ENCODE measurements at regions not wholly inside any gene's neighbourhood (a gene's known extent, or its start where the extent isn't known, plus 50 kb on each side); places are given as distances from the start of the nearest gene placed in this dataset.

GRCh38 chr11:133787379-133788141 lies 57.8 kb downstream of the SPATA19 start:
- H3K9ac ChIP-seq (ENCODE audit: low read length): no peak overlapping the region
- DNase-seq: no peak
- no peaks in the 10 kb centered on the region for H3K36me3 ChIP-seq (ENCODE audit: insufficient read depth, low read length)
- H3K27ac ChIP-seq (ENCODE audit: low read length): no peak overlapping the region
- no peak overlapping the region for H3K4me3 ChIP-seq (ENCODE audit: low read length)
- no peak overlapping the region for H2AFZ ChIP-seq (ENCODE audit: low read length)
- H3K9me2 ChIP-seq (replicated peaks; ENCODE audit: insufficient read depth, low read length): no peaks in the 10 kb centered on the region
- H3K4me1 ChIP-seq (ENCODE audit: low read length): no peaks in the 10 kb centered on the region
- H3K9me3 ChIP-seq (ENCODE audit: low read length): no peaks in the 10 kb centered on the region
- no peaks in the 10 kb centered on the region for H4K20me1 ChIP-seq (ENCODE audit: insufficient read depth, low read depth, low read length)
- no peak overlapping the region for H3K4me2 ChIP-seq (ENCODE audit: low read depth, low read length, poor library complexity, severe bottlenecking)
- H3K79me2 ChIP-seq (ENCODE audit: low read length): no peaks in the 10 kb centered on the region
- no peaks in the 10 kb centered on the region for H3K27me3 ChIP-seq (ENCODE audit: low read length)

- Histone ChIP-seq H3K79me2 (ENCODE audit: low read length) (no peaks in the 10 kb centered on the region), H3K9me3 (ENCODE audit: low read length) (no peaks in the 10 kb centered on the region), H4K20me1 (ENCODE audit: insufficient read depth, low read depth, low read length) (no peaks in the 10 kb centered on the region), H3K4me2 (ENCODE audit: low read depth, low read length, poor library complexity, severe bottlenecking) (no peak overlapping the region), H3K36me3 (ENCODE audit: insufficient read depth, low read length) (no peaks in the 10 kb centered on the region), H3K4me1 (ENCODE audit: low read length) (no peaks in the 10 kb centered on the region), H3K4me3 (ENCODE audit: low read length) (no peak overlapping the region), H2AFZ (ENCODE audit: low read length) (no peak overlapping the region), H3K9ac (ENCODE audit: low read length) (no peak overlapping the region), H3K27me3 (ENCODE audit: low read length) (no peaks in the 10 kb centered on the region), H3K9me2 (replicated peaks; ENCODE audit: insufficient read depth, low read length) (no peaks in the 10 kb centered on the region), H3K27ac (ENCODE audit: low read length) (no peak overlapping the region)
- DNase-seq: no peak
Measured at GRCh38 chr11:133785795-133786340, 59.4 kb downstream of the SPATA19 start.

DNA sequence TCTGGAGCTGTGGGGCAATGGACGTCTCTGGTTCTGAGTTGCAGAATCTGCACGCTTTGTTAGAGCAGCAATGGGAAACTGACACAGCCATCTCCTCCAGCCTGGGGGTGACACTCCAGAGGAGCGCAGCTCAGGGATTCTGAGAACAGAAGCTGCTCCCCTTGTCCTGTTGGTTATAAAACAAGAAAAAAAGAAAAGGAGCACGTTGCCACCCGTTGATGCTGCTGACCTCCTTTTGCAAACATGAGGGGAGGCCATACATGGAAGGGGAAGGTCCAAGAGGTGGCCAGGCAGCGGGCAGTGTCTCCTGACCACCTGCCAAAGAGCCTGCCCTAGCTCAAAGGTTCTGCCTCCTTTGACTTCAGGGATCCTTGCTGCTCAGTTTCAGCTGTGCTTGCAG lies 61.0 kb downstream of the SPATA19 start:
- H3K4me2 ChIP-seq (ENCODE audit: low read depth, low read length, poor library complexity, severe bottlenecking): no peak overlapping the region
- no peak for DNase-seq

GRCh38 chr11:133782116-133782725 lies 63.1 kb downstream of the SPATA19 start:
- H3K4me1 ChIP-seq (ENCODE audit: low read length): no peaks in the 10 kb centered on the region
- H3K27ac ChIP-seq (ENCODE audit: low read length): no peak overlapping the region
- no peaks in the 10 kb centered on the region for H3K9me3 ChIP-seq (ENCODE audit: low read length)
- H3K4me3 ChIP-seq (ENCODE audit: low read length): no peak overlapping the region
- H3K9ac ChIP-seq (ENCODE audit: low read length): no peak overlapping the region
- H3K79me2 ChIP-seq (ENCODE audit: low read length): no peaks in the 10 kb centered on the region
- H3K9me2 ChIP-seq (replicated peaks; ENCODE audit: insufficient read depth, low read length): no peaks in the 10 kb centered on the region
- DNase-seq: no peak
- no peaks in the 10 kb centered on the region for H3K27me3 ChIP-seq (ENCODE audit: low read length)
- no peaks in the 10 kb centered on the region for H4K20me1 ChIP-seq (ENCODE audit: insufficient read depth, low read depth, low read length)
- H3K4me2 ChIP-seq (ENCODE audit: low read depth, low read length, poor library complexity, severe bottlenecking): no peak overlapping the region
- no peaks in the 10 kb centered on the region for H3K36me3 ChIP-seq (ENCODE audit: insufficient read depth, low read length)
- H2AFZ ChIP-seq (ENCODE audit: low read length): no peak overlapping the region

More for the DNA sequence above, 61.0 kb downstream of the SPATA19 start:
- Histone ChIP-seq H3K9me3 (ENCODE audit: low read length) (no peaks in the 10 kb centered on the region), H3K9ac (ENCODE audit: low read length) (no peak overlapping the region), H3K79me2 (ENCODE audit: low read length) (no peaks in the 10 kb centered on the region), H3K36me3 (ENCODE audit: insufficient read depth, low read length) (no peaks in the 10 kb centered on the region), H3K9me2 (replicated peaks; ENCODE audit: insufficient read depth, low read length) (no peaks in the 10 kb centered on the region), H4K20me1 (ENCODE audit: insufficient read depth, low read depth, low read length) (no peaks in the 10 kb centered on the region), H3K4me3 (ENCODE audit: low read length) (no peak overlapping the region), H3K4me1 (ENCODE audit: low read length) (no peaks in the 10 kb centered on the region), H2AFZ (ENCODE audit: low read length) (no peak overlapping the region), H3K27me3 (ENCODE audit: low read length) (no peaks in the 10 kb centered on the region), H3K27ac (ENCODE audit: low read length) (no peak overlapping the region)

GRCh38 chr11:133778161-133778560 lies 67.2 kb downstream of the SPATA19 start:
- Histone ChIP-seq H3K9ac (ENCODE audit: low read length) (no peak overlapping the region), H3K9me3 (ENCODE audit: low read length) (no peaks in the 10 kb centered on the region), H3K27me3 (ENCODE audit: low read length) (no peaks in the 10 kb centered on the region), H3K27ac (ENCODE audit: low read length) (no peak overlapping the region), H3K4me2 (ENCODE audit: low read depth, low read length, poor library complexity, severe bottlenecking) (no peak overlapping the region), H4K20me1 (ENCODE audit: insufficient read depth, low read depth, low read length) (no peaks in the 10 kb centered on the region), H3K36me3 (ENCODE audit: insufficient read depth, low read length) (no peaks in the 10 kb centered on the region), H3K4me1 (ENCODE audit: low read length) (no peaks in the 10 kb centered on the region), H3K9me2 (replicated peaks; ENCODE audit: insufficient read depth, low read length) (no peaks in the 10 kb centered on the region), H3K4me3 (ENCODE audit: low read length) (no peak overlapping the region), H3K79me2 (ENCODE audit: low read length) (no peaks in the 10 kb centered on the region), H2AFZ (ENCODE audit: low read length) (no peak overlapping the region)
- no peak for DNase-seq

DNA sequence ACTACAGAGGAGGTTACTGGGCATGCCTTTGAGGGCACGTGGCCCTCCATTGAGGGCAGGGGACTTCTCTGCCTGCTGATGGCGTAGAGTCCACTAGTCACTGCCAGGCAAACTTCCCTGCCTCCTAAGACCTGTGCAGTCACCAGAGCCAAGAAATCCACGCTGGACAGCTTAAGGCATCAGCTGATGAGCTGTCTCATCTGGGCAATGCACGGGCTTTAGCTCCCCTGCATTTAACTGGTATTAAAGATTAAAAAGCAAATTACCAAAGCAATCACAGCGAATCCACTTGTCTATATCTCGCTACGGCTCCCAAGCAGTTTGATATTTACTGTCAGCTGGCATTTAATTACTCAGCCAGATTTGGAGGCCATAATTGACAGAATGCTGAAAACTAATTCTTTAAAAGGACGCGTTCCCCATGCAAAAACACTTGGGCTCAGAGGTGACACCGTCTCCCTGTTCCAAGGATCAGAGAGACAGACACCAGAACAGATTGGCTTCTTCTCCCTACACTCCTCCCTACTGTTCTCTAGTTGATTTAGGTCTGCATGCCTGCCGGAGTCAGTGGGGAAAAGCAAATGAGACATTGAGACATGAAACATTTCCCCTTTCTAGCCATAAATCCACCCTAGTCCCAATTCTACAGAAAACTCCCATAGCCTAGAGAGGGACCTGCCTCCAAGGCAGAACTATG lies 68.5 kb downstream of the SPATA19 start:
- Histone ChIP-seq H3K9ac (ENCODE audit: low read length) (no peak overlapping the region), H3K27ac (ENCODE audit: low read length) (no peak overlapping the region), H2AFZ (ENCODE audit: low read length) (no peak overlapping the region), H3K4me3 (ENCODE audit: low read length) (no peak overlapping the region), H3K79me2 (ENCODE audit: low read length) (no peaks in the 10 kb centered on the region), H3K4me2 (ENCODE audit: low read depth, low read length, poor library complexity, severe bottlenecking) (no peak overlapping the region), H3K9me3 (ENCODE audit: low read length) (no peaks in the 10 kb centered on the region), H4K20me1 (ENCODE audit: insufficient read depth, low read depth, low read length) (no peaks in the 10 kb centered on the region), H3K9me2 (replicated peaks; ENCODE audit: insufficient read depth, low read length) (no peaks in the 10 kb centered on the region), H3K36me3 (ENCODE audit: insufficient read depth, low read length) (no peaks in the 10 kb centered on the region), H3K27me3 (ENCODE audit: low read length) (no peaks in the 10 kb centered on the region), H3K4me1 (ENCODE audit: low read length) (no peaks in the 10 kb centered on the region)
- no peak for DNase-seq

DNA sequence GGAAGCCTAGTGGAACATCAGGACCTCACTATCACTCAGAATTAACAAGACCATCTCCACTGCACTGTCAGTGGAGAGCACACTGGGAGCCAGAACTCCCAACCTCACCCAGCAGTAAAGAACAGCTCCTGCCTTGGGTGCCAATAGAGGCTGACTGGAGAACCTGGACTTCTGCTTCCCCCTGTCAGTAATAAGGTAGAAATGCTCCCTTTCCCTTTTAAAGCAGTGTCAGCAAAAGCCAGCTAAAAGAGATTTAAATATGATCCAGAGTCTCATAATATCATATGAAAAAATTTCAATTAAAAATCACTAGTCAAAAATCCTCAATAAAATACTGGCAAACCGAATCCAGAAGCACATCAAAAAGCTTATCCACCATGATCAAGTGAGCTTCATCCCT lies 82.8 kb downstream of the SPATA19 start:
- H3K36me3 ChIP-seq (ENCODE audit: insufficient read depth, low read length): no peaks in the 10 kb centered on the region
- H4K20me1 ChIP-seq (ENCODE audit: insufficient read depth, low read depth, low read length): no peaks in the 10 kb centered on the region
- no peaks in the 10 kb centered on the region for H3K27me3 ChIP-seq (ENCODE audit: low read length)
- no peak for DNase-seq
- H3K79me2 ChIP-seq (ENCODE audit: low read length): no peaks in the 10 kb centered on the region
- H3K4me3 ChIP-seq (ENCODE audit: low read length): no peak overlapping the region
- H3K4me1 ChIP-seq (ENCODE audit: low read length): no peaks in the 10 kb centered on the region
- no peaks in the 10 kb centered on the region for H3K9me2 ChIP-seq (replicated peaks; ENCODE audit: insufficient read depth, low read length)
- H2AFZ ChIP-seq (ENCODE audit: low read length): no peak overlapping the region
- no peak overlapping the region for H3K9ac ChIP-seq (ENCODE audit: low read length)
- H3K9me3 ChIP-seq (ENCODE audit: low read length): no peaks in the 10 kb centered on the region
- H3K27ac ChIP-seq (ENCODE audit: low read length): no peak overlapping the region
- H3K4me2 ChIP-seq (ENCODE audit: low read depth, low read length, poor library complexity, severe bottlenecking): no peak overlapping the region

DNA sequence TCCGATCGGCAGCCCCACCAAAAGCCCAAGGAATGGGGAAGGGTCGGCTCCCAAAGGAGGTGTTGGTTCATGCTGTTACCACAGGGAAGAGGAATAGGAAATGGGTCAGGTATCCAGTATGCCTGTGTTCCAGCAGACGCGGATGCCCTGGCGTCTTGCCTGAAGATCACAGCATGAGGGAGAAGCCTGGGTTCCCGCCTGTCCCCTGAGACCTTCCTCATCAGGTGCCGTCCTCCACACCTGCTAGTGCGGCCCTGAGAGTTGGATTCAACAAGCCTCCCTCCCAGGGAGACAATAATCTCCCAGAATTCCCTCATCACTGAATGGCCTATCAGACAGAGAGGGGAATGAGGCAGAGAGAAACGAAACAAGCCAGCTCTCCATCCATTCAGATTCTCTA lies 92.2 kb downstream of the SPATA19 start:
- Histone ChIP-seq H3K27ac (ENCODE audit: low read length) (no peak overlapping the region), H4K20me1 (ENCODE audit: insufficient read depth, low read depth, low read length) (no peaks in the 10 kb centered on the region), H3K79me2 (ENCODE audit: low read length) (no peaks in the 10 kb centered on the region), H3K9me3 (ENCODE audit: low read length) (no peaks in the 10 kb centered on the region), H3K9ac (ENCODE audit: low read length) (no peak overlapping the region), H3K9me2 (replicated peaks; ENCODE audit: insufficient read depth, low read length) (no peaks in the 10 kb centered on the region), H3K4me1 (ENCODE audit: low read length) (no peaks in the 10 kb centered on the region), H3K27me3 (ENCODE audit: low read length) (no peaks in the 10 kb centered on the region), H3K4me3 (ENCODE audit: low read length) (no peak overlapping the region), H2AFZ (ENCODE audit: low read length) (no peak overlapping the region), H3K36me3 (ENCODE audit: insufficient read depth, low read length) (no peaks in the 10 kb centered on the region), H3K4me2 (ENCODE audit: low read depth, low read length, poor library complexity, severe bottlenecking) (no peak overlapping the region)
- DNase-seq: no peak

Measured in Karpas-422 (cell line).